ENCODE measurements at regions not wholly inside any gene's neighbourhood (a gene's known extent, or its start where the extent isn't known, plus 50 kb on each side); places are given as distances from the start of the nearest gene placed in this dataset.

DNA sequence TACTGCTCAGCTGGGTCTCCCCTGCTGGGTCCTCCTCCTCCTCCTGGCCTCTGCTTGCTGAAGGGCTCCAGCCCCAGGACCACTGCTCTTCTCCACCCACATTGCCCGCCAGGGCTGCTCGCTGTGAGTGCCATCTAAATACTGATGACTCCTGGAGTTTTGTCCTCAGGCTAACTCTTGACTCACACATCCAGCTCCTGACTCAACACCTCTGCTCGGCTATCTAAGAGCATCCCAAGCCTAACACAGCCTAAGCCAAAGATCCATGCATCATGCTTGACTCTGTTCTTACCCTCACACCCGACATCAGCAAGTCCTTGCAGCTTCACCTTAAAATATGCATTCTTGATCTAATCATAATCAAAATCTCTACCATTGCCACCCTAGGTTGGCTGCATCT, 260.2 kb downstream of the KLF13 start:
- no peak overlapping the region for H3K27ac ChIP-seq
- TF ChIP-seq, protein P1, sequence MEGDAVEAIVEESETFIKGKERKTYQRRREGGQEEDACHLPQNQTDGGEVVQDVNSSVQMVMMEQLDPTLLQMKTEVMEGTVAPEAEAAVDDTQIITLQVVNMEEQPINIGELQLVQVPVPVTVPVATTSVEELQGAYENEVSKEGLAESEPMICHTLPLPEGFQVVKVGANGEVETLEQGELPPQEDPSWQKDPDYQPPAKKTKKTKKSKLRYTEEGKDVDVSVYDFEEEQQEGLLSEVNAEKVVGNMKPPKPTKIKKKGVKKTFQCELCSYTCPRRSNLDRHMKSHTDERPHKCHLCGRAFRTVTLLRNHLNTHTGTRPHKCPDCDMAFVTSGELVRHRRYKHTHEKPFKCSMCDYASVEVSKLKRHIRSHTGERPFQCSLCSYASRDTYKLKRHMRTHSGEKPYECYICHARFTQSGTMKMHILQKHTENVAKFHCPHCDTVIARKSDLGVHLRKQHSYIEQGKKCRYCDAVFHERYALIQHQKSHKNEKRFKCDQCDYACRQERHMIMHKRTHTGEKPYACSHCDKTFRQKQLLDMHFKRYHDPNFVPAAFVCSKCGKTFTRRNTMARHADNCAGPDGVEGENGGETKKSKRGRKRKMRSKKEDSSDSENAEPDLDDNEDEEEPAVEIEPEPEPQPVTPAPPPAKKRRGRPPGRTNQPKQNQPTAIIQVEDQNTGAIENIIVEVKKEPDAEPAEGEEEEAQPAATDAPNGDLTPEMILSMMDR (conservative IDR thresholded peaks at IDR 0.05), result no peak
- TF ChIP-seq ZFX (IDR thresholded peaks at IDR 0.05), result no peak

DNA sequence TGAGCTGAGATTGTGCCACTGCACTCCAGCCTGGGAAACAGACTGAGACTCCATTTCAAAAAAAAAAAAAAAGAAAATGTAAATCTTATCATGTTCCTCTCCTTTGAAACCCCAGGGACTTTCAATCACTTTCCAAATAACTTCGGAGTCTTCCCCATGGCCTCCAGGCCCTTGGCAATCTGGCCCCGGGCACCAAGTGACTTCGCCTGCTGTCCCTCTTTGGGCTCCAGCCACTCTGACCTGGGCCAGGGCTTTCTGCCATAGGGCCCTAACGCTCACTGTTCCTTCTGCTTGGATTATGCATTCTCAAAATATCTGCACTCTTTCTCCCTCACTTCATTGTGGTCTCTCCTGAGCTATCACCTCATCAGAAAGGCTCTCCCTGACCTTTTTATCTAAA, 260.9 kb downstream of the KLF13 start:
- H3K27ac ChIP-seq, result no peak overlapping the region
- TF ChIP-seq, protein P1 (conservative IDR thresholded peaks at IDR 0.05), result no peak
- no peak for TF ChIP-seq ZFX (IDR thresholded peaks at IDR 0.05)

DNA sequence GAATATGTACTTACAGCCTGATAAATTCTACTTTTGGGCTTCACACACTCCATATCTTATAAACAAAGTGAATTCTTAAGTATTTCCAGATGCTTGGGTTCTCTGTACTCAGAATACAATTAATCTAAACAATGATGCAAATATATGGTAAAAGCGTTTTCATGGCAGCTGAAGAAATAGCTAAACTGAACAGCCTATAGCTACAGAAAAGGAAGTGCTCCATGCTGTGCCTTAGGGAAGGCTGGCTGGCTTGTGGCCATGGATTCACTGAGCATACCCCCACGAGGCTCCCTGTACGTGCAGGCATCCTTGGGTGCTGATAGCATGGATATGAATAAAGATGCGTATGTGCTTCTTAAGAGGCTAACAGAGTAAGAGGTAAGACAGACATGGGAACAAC, 264.0 kb downstream of the KLF13 start:
- no peak for TF ChIP-seq ZFX (IDR thresholded peaks at IDR 0.05)
- TF ChIP-seq, protein P1 (conservative IDR thresholded peaks at IDR 0.05), result no peak
- no peak overlapping the region for H3K27ac ChIP-seq

DNA sequence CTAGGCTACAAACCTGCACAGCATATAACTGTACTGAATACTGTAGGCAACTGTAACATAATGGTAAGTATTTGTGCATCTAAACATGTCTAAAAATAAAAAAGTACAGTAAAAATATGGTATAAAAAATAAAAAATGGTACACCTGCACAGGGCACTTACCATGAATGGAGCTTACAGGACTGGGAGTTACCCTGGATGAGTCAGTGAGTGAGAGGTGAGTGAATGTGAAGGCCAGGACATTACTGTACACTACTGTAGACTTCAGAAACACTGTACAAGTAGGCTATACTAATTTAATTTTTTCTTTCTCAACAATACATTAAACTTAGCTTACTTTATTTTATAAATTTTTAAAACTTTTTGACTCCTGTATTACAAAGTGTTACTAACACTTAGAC, 265.3 kb downstream of the KLF13 start:
- TF ChIP-seq, protein P1 (conservative IDR thresholded peaks at IDR 0.05), result no peak
- no peak for TF ChIP-seq ZFX (IDR thresholded peaks at IDR 0.05)
- H3K27ac ChIP-seq, result no peak overlapping the region

DNA sequence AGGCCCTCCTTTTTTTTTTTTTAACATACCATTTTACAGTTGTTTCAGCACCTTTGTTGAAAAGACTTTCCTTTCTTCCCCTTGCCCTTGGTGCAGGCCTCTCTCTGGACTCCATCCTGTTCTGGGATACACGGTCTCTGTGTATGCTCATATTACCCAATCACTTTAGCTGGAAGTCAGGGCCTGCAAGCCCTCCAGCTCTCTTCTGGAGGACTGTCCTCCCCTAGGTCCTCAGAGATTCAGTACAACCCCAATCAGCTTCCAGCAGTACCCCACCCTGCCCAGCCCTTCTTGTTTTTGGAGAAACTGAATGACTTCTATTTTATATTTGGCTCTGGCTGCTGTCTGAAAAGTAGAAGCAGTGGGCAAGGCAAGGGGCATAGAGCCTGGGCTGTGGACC, 270.8 kb downstream of the KLF13 start:
- TF ChIP-seq, protein P1 (conservative IDR thresholded peaks at IDR 0.05), result no peak
- no peak for TF ChIP-seq ZFX (IDR thresholded peaks at IDR 0.05)
- no peak overlapping the region for H3K27ac ChIP-seq

DNA sequence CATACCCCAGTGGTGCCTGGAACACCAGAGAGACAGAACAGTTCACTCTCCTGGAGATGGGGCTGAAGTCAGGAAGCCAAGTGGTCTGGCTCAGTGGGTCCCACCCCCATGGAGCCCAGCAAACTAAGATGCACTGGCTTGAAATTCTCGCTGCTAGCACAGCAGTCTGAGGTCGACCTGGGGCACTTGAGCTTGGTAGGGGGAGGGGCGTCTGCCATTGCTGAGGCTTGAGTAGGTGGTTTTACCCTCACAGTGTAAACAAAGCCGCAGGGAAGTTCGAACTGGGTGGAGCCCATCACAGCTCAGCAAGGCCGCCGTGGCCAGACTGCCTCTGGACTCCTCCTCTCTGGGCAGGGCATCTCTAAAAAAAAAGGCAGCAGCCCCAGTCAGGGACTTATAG, 272.0 kb downstream of the KLF13 start:
- no peak for TF ChIP-seq ZFX (IDR thresholded peaks at IDR 0.05)
- TF ChIP-seq, protein P1 (conservative IDR thresholded peaks at IDR 0.05), result no peak
- no peak overlapping the region for H3K27ac ChIP-seq

DNA sequence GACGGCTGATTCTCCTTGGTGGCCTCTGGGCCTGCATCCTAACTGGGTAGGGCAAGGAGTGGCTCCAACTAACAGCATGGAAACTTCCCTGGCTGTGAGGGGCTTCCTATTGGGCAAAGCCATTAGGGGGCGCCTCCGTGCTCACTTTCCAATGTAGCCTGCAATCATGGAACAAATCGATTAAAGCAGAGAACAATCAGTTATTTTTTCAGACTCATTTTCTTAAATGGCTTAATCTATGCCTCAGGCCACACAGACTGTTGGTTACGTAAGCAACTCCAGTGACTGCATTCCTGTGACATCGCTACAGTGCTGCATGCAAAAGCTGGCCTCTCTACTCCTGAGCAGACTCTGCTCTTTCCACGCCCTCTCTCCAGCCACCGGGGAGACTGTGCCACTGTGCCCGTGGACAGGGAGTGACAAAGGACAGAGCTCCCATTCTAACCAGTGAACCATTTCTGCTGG, 278.9 kb downstream of the KLF13 start:
- no peak overlapping the region for H3K27ac ChIP-seq
- TF ChIP-seq ZFX (IDR thresholded peaks at IDR 0.05), result no peak
- TF ChIP-seq, protein P1 (conservative IDR thresholded peaks at IDR 0.05), result peak; percentile 19

Measured in C4-2B (cell line).